BLaER1 treated with 17β-estradiol and CSF1 and Interleukin-3, amounts not matched to agents 10 nM and 100 nM (cell line): ENCODE measurements at regions not wholly inside any gene's neighbourhood (a gene's known extent, or its start where the extent isn't known, plus 50 kb on each side); places are given as distances from the start of the nearest gene placed in this dataset.
"Not testable (repeated sequence)": the region's sequence is repeated elsewhere in the genome, so short reads cannot be mapped to it uniquely, and the experiment has no call there.

ENCODE experiments used
- H3K27ac ChIP-seq, 11 experiments: shearing (Covaris generic); formaldehyde crosslinking; 2 replicates each; pipeline ENCODE4 v1.8.1; 2022
- H3K27me3 ChIP-seq, 11 experiments: shearing (Covaris generic); formaldehyde crosslinking; 2 replicates each; pipeline ENCODE4 v1.8.1; 2022
- H3K36me3 ChIP-seq, 11 experiments: shearing (Covaris generic); formaldehyde crosslinking; 2 replicates each; pipeline ENCODE4 v1.8.1; 2022
- H3K4me1 ChIP-seq, 10 experiments: shearing (Covaris generic); formaldehyde crosslinking; 2 replicates each; pipeline ENCODE4 v1.8.1; 2022
- H3K4me2 ChIP-seq, 11 experiments: shearing (Covaris generic); formaldehyde crosslinking; 2 replicates each; pipeline ENCODE4 v1.8.1; 2022
- H3K4me3 ChIP-seq, 10 experiments: shearing (Covaris generic); formaldehyde crosslinking; 2 replicates each; pipeline ENCODE4 v1.8.1; 2022
- H3K9ac ChIP-seq, 11 experiments: shearing (Covaris generic); formaldehyde crosslinking; 2 replicates each; pipeline ENCODE4 v1.8.1; 2022
- H3K9me3 ChIP-seq, 11 experiments: shearing (Covaris generic); formaldehyde crosslinking; replicated peaks in 1 of 11; 2 replicates each; pipeline ENCODE4 v1.8.1; 2022
- H4K20me1 ChIP-seq, 11 experiments: shearing (Covaris generic); formaldehyde crosslinking; 2 replicates each; pipeline ENCODE4 v1.8.1; 2022
- Cebpa-rat ChIP-seq, 11 experiments: shearing (Covaris generic); IDR thresholded peaks; 2 replicates each; pipeline ENCODE4 v1.8.1; 2022

DNA sequence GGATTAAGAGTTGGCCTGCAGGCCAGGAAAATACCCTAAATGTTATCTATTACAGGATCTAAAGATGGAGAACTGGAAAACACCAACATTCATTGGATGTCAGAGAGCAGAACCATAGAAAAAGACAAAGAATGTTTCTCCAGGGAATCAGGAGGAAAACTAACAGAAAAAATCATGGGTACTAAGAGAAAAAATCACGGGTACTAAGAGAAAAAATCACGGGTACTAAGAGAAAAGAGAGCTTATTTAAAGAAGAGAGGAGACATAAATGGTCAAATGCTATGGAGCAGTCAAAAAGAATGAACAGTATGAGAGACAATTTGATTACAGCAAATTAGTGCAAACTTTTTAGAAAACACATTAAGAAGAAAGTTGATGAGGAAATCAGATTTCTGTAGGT lies 73.8 kb upstream of the SERBP1 start:
- Histone ChIP-seq H3K4me3 (no peak overlapping the region), H3K9me3 (peaks cover 2 to 11% (median 8%) of the 10 kb centered on the region in 11 experiments; a peak in 21 of 22 replicates), H4K20me1 (no peaks in the 10 kb centered on the region), H3K4me1 (peaks cover 0 to 5% (median 0%) of the 10 kb centered on the region in 10 experiments; a peak in 2 of 20 replicates), H3K9ac (no peak overlapping the region), H3K27ac (no peak overlapping the region), H3K27me3 (no peaks in the 10 kb centered on the region), H3K4me2 (no peak overlapping the region), H3K36me3 (no peaks in the 10 kb centered on the region)
- no peak for TF ChIP-seq Cebpa-rat (IDR thresholded peaks at IDR 0.05)

GRCh38 chr1:67513392-67514294 lies 83.4 kb upstream of the SERBP1 start:
- H3K36me3 ChIP-seq, H3K27ac ChIP-seq, H3K4me3 ChIP-seq, H3K27me3 ChIP-seq, H4K20me1 ChIP-seq, H3K9ac ChIP-seq, H3K4me2 ChIP-seq: not testable (repeated sequence)
- Histone ChIP-seq H3K9me3 (peaks cover 38 to 52% (median 46%) of the 10 kb centered on the region in 11 experiments), H3K4me1 (peaks cover 0 to 14% (median 0%) of the 10 kb centered on the region in 10 experiments; a peak in 4 of 20 replicates)

DNA sequence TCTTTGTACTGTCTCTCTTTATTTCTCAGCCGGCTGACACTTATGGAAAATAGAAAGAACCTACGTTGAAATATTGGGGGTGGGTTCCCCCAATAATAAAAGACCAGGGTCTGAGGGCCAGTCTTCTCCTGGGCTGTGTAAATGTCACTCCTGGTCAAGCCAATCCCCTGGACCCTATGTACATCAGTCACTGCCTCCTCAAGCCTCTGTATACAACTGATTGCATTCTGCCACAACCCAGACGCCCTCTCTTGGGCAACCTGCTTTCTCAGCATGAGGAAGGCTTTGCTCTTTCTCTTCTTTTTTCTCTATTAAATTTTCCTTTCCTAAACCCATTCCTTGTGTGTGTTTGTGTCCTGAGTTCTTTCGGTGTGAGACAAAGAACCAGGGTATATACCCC lies 84.1 kb upstream of the SERBP1 start:
- no peak for TF ChIP-seq Cebpa-rat (IDR thresholded peaks at IDR 0.05)
- no peak overlapping the region for H3K27ac ChIP-seq
- peaks cover 0 to 14% (median 0%) of the 10 kb centered on the region in 10 experiments; a peak in 4 of 20 replicates for H3K4me1 ChIP-seq
- H3K9ac ChIP-seq, result no peak overlapping the region
- peaks cover 32 to 46% (median 39%) of the 10 kb centered on the region in 11 experiments for H3K9me3 ChIP-seq
- no peak overlapping the region for H3K4me2 ChIP-seq
- H3K4me3 ChIP-seq, result no peak overlapping the region
- H4K20me1 ChIP-seq, result no peaks in the 10 kb centered on the region
- H3K27me3 ChIP-seq, result no peaks in the 10 kb centered on the region
- no peaks in the 10 kb centered on the region for H3K36me3 ChIP-seq

DNA sequence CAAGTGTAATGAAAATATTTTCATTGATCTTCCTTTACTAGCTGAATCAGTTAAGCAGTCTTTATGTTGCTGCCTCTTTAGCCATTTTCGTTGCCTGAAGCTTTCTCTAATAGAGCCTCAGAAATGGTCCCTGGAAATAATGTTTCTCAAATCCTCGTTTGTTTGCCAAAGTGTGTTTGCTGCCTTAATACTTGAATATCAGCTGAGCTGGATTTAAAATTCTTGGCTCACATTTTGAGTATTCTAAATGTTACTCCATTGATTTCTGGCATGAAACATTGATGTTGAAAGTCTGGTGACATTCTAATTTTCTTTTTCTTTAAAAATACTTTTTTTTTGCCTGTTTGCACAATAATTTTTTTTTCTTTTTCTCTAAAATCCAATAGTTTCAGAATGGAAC lies 84.6 kb upstream of the SERBP1 start:
- Histone ChIP-seq H3K9ac (no peak overlapping the region), H3K27ac (no peak overlapping the region), H3K4me2 (no peak overlapping the region), H3K36me3 (no peaks in the 10 kb centered on the region), H3K9me3 (peaks cover 27 to 41% (median 34%) of the 10 kb centered on the region in 11 experiments), H3K4me1 (peaks cover 0 to 14% (median 0%) of the 10 kb centered on the region in 10 experiments; a peak in 4 of 20 replicates), H3K4me3 (no peak overlapping the region), H4K20me1 (no peaks in the 10 kb centered on the region), H3K27me3 (no peaks in the 10 kb centered on the region)
- TF ChIP-seq Cebpa-rat (IDR thresholded peaks at IDR 0.05), result no peak

DNA sequence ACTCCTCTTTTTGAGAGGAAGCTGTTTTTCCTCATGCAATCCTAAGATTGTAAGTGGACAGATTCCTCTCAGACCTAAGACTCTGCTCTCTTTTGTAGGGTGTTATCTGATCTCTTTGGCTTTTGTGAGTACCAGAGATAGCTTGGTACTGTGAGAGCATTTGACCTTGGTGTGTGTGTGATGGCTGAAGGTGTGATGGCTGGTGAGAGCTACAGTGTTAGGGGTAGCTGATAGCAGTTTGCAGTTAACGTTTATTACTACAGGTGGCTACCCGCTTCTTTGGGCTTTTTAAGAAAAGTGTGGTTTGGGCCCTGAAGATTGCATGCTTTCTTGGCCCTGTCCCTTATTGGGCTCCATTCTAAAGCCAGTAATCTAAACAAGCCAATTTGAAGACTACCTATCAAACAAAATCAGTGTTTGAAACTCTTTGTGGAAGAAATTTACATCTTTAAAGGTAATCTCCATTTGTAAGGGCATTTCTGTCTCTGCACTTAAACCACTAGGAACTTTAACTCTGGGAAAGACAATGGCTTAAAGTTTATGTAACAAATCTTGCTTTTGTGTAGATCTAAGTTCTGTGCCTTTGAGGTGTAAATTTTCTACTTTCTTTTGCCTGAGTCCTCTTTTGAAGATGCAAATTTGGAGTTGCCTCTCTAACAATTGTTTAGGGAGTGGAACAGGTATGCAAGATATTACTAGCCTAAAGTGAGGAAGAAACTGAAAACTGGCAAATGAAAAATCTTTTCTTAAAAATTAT lies 85.3 kb upstream of the SERBP1 start:
- Histone ChIP-seq H4K20me1 (no peaks in the 10 kb centered on the region), H3K4me2 (no peak overlapping the region), H3K9ac (no peak overlapping the region), H3K36me3 (no peaks in the 10 kb centered on the region), H3K27me3 (no peaks in the 10 kb centered on the region), H3K4me3 (no peak overlapping the region), H3K9me3 (peaks cover 25 to 34% (median 30%) of the 10 kb centered on the region in 11 experiments), H3K27ac (no peak overlapping the region), H3K4me1 (peaks cover 0 to 14% (median 0%) of the 10 kb centered on the region in 10 experiments; a peak in 4 of 20 replicates)
- TF ChIP-seq Cebpa-rat (IDR thresholded peaks at IDR 0.05), result no peak

DNA sequence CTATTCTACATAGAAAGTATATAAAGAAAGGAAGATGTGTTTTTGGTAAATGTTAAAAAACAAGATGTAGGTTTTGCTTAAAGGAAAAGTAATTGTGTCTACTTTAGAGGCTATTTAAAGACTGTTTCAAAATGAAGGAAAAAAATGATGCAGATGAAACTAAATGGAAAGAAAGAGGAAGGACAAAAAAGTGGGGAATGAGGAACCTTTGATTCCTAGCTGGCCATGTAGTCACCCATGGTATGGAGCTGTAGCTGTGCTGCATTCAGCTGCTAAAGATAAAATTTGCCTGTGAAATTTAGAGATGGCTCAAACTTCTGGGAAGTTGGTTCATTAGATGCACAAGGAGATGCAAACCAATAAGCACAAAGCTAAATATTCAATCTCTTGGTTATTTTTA lies 86.8 kb upstream of the SERBP1 start:
- Histone ChIP-seq H3K4me2 (peak overlapping the region in 2 of 11 experiments; percentile 6 to 22; a peak in 2 of 22 replicates), H3K4me1 (peaks cover 0 to 14% (median 0%) of the 10 kb centered on the region in 10 experiments; a peak in 4 of 20 replicates), H3K9ac (no peak overlapping the region), H4K20me1 (no peaks in the 10 kb centered on the region), H3K36me3 (no peaks in the 10 kb centered on the region), H3K27me3 (no peaks in the 10 kb centered on the region), H3K4me3 (no peak overlapping the region), H3K27ac (no peak overlapping the region), H3K9me3 (peaks cover 23 to 33% (median 29%) of the 10 kb centered on the region in 11 experiments)
- no peak for TF ChIP-seq Cebpa-rat (IDR thresholded peaks at IDR 0.05)

- H3K4me1 ChIP-seq, result peaks cover 0 to 20% (median 0%) of the 10 kb centered on the region in 10 experiments; a peak in 7 of 20 replicates
- no peak overlapping the region for H3K27ac ChIP-seq
- peaks cover 0 to 9% (median 0%) of the 10 kb centered on the region in 11 experiments; a peak in 5 of 22 replicates for H3K9me3 ChIP-seq
- no peak overlapping the region for H3K9ac ChIP-seq
- TF ChIP-seq Cebpa-rat (IDR thresholded peaks at IDR 0.05), result no peak
- no peak overlapping the region for H3K4me2 ChIP-seq
- no peaks in the 10 kb centered on the region for H3K27me3 ChIP-seq
- no peak overlapping the region for H3K4me3 ChIP-seq
- no peaks in the 10 kb centered on the region for H4K20me1 ChIP-seq
- no peaks in the 10 kb centered on the region for H3K36me3 ChIP-seq
Measured at GRCh38 chr1:67522001-67522441, 91.8 kb upstream of the SERBP1 start.

DNA sequence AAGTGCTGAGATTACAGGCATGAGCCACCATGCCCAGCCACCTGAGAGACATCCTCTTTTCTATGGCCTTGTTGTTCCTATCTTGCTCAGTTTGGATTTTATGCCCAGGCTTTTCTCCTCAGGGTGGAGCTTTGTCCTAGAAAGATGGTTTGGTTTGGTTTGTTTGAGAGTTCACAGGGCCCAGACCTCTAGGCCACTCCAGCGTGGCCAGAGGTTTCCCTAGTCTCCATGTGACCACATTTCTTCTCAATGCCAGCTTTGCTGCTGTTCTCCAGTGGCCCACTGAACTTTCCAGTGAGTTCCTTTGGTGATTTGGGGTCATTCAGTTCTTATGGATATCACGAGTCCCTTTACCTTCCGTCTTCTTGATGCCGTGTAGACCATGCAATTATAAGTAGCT lies 92.6 kb upstream of the SERBP1 start:
- Histone ChIP-seq H3K4me1 (peaks cover 0 to 13% (median 0%) of the 10 kb centered on the region in 10 experiments; a peak in 7 of 20 replicates), H3K9ac (no peak overlapping the region), H3K27me3 (no peaks in the 10 kb centered on the region), H4K20me1 (no peaks in the 10 kb centered on the region), H3K4me2 (no peak overlapping the region), H3K36me3 (no peaks in the 10 kb centered on the region), H3K4me3 (no peak overlapping the region), H3K27ac (no peak overlapping the region), H3K9me3 (peaks cover 0 to 9% (median 0%) of the 10 kb centered on the region in 11 experiments; a peak in 5 of 22 replicates)
- no peak for TF ChIP-seq Cebpa-rat (IDR thresholded peaks at IDR 0.05)
